ENCODE measurements at regions not wholly inside any gene's neighbourhood (a gene's known extent, or its start where the extent isn't known, plus 50 kb on each side); places are given as distances from the start of the nearest gene placed in this dataset.

GRCh38 chr2:123002660-123003248 is 1022.3 kb upstream of the CNTNAP5 start:
- TF ChIP-seq CTCF (IDR thresholded peaks at IDR 0.05; ENCODE audit: unreplicated experiment), result no peak
- H3K36me3 Mint-ChIP-seq (ENCODE audit: low read depth, unreplicated experiment), result no peaks in the 10 kb centered on the region
- no peaks in the 10 kb centered on the region for H3K9me3 Mint-ChIP-seq (ENCODE audit: unreplicated experiment)
- H3K4me3 Mint-ChIP-seq (ENCODE audit: unreplicated experiment), result no peak overlapping the region
- H3K27ac Mint-ChIP-seq (ENCODE audit: unreplicated experiment), result no peak overlapping the region
- H3K4me1 Mint-ChIP-seq (ENCODE audit: unreplicated experiment), result no peaks in the 10 kb centered on the region
- H3K27me3 Mint-ChIP-seq (ENCODE audit: unreplicated experiment), result peaks cover 1% of the 10 kb centered on the region
- DNase-seq (ENCODE audit: low spot score), result no peak

GRCh38 chr2:123015186-123015585 is 1009.9 kb upstream of the CNTNAP5 start:
- Mint-ChIP-seq H3K4me3 (ENCODE audit: unreplicated experiment) (no peak overlapping the region), H3K4me1 (ENCODE audit: unreplicated experiment) (no peaks in the 10 kb centered on the region), H3K9me3 (ENCODE audit: unreplicated experiment) (no peaks in the 10 kb centered on the region), H3K36me3 (ENCODE audit: low read depth, unreplicated experiment) (no peaks in the 10 kb centered on the region), H3K27ac (ENCODE audit: unreplicated experiment) (no peak overlapping the region), H3K27me3 (ENCODE audit: unreplicated experiment) (no peaks in the 10 kb centered on the region)
- TF ChIP-seq CTCF (IDR thresholded peaks at IDR 0.05; ENCODE audit: unreplicated experiment), result no peak
- no peak for DNase-seq (ENCODE audit: low spot score)

- no peaks in the 10 kb centered on the region for H3K36me3 Mint-ChIP-seq (ENCODE audit: low read depth, unreplicated experiment)
- TF ChIP-seq CTCF (IDR thresholded peaks at IDR 0.05; ENCODE audit: unreplicated experiment), result no peak
- DNase-seq (ENCODE audit: low spot score), result no peak
- no peak overlapping the region for H3K4me3 Mint-ChIP-seq (ENCODE audit: unreplicated experiment)
- no peak overlapping the region for H3K27ac Mint-ChIP-seq (ENCODE audit: unreplicated experiment)
- no peaks in the 10 kb centered on the region for H3K4me1 Mint-ChIP-seq (ENCODE audit: unreplicated experiment)
- H3K9me3 Mint-ChIP-seq (ENCODE audit: unreplicated experiment), result no peaks in the 10 kb centered on the region
- no peaks in the 10 kb centered on the region for H3K27me3 Mint-ChIP-seq (ENCODE audit: unreplicated experiment)
These were observed 989.5 kb upstream of the CNTNAP5 start for GRCh38 chr2:123035541-123035940.

GRCh38 chr2:123036300-123036699 is 988.8 kb upstream of the CNTNAP5 start:
- H3K36me3 Mint-ChIP-seq (ENCODE audit: low read depth, unreplicated experiment), result no peaks in the 10 kb centered on the region
- H3K4me1 Mint-ChIP-seq (ENCODE audit: unreplicated experiment), result no peaks in the 10 kb centered on the region
- no peak for DNase-seq (ENCODE audit: low spot score)
- H3K27me3 Mint-ChIP-seq (ENCODE audit: unreplicated experiment), result no peaks in the 10 kb centered on the region
- H3K4me3 Mint-ChIP-seq (ENCODE audit: unreplicated experiment), result no peak overlapping the region
- TF ChIP-seq CTCF (IDR thresholded peaks at IDR 0.05; ENCODE audit: unreplicated experiment), result no peak
- H3K9me3 Mint-ChIP-seq (ENCODE audit: unreplicated experiment), result no peaks in the 10 kb centered on the region
- no peak overlapping the region for H3K27ac Mint-ChIP-seq (ENCODE audit: unreplicated experiment)

GRCh38 chr2:123040506-123040905 is 984.6 kb upstream of the CNTNAP5 start:
- TF ChIP-seq CTCF (IDR thresholded peaks at IDR 0.05; ENCODE audit: unreplicated experiment), result no peak
- no peaks in the 10 kb centered on the region for H3K27me3 Mint-ChIP-seq (ENCODE audit: unreplicated experiment)
- H3K4me3 Mint-ChIP-seq (ENCODE audit: unreplicated experiment), result no peak overlapping the region
- H3K4me1 Mint-ChIP-seq (ENCODE audit: unreplicated experiment), result no peaks in the 10 kb centered on the region
- no peaks in the 10 kb centered on the region for H3K9me3 Mint-ChIP-seq (ENCODE audit: unreplicated experiment)
- DNase-seq (ENCODE audit: low spot score), result no peak
- no peak overlapping the region for H3K27ac Mint-ChIP-seq (ENCODE audit: unreplicated experiment)
- no peaks in the 10 kb centered on the region for H3K36me3 Mint-ChIP-seq (ENCODE audit: low read depth, unreplicated experiment)

All from endothelial cell (in vitro differentiated cells).